OCI-M1 (cell line): ENCODE measurements at regions not wholly inside any gene's neighbourhood (a gene's known extent, or its start where the extent isn't known, plus 50 kb on each side); places are given as distances from the start of the nearest gene placed in this dataset.

Experiments used
- DNase-seq: peaks from one replicate; lab custom pipeline; 2025; lab: John Stamatoyannopoulos, UW

DNA sequence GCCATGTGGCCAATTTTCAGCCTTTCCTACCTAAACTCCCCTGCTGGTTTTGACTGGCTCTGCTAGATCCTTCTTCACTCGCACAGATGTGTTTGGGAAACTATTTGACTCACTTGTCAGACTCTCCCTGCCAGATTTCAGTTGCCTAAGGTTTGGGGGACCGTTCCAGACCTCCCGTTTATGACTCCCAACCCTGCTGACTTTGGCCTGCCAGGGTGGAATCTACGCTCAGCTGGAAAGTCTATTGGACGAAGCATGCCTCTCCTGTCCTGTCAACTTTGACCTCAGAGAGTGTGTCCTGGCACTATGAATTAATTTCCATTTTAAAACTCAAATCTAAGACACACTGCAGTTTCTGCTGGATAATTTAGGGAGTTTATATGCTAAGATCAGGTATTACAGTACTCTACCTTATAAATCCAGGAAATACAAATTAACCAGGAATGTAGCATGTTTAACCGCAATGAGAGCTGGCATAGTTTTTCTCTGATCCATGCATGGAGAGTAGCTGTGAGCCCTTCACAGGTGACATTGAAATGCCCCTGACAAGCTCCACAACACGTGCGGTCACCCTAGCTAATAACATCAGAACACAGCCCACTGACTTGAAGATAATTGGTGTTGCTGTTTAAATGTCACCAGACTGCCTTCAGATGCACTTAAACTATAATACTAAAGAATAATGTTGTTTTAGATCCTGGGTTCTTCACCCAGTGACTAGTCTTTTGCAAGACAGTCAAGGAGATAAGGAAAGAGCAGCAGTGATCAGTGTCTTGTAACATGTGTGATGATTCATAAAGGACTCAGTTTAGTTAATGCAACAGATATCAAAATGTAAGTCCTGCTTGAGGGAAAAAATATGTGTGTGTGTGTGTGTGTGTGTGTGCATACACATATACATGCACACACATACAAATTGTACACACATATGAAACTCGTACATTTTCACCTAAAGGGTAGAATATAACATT lies 223.0 kb upstream of the MCTP2 start:
- DNase-seq = no peak

DNA sequence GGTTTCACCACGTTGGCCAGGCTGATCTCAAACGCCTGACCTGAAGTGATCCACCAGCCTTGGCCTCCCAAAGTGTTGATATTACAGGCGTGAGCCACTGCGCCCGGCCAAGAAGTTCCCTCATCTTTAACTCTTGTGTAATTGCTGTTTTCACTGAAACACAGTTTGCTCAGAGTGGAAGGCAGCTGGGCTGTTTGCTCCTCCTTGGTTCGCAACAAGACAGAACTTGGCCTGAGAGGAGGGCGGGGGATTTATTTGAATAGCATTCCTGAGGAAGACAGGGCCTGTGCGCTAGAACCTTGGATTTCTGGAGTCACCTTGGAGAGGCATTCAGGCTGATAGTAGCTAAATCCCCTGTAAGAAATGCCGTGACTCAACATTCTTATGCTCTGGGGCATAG lies 226.7 kb upstream of the MCTP2 start:
- no peak for DNase-seq

DNA sequence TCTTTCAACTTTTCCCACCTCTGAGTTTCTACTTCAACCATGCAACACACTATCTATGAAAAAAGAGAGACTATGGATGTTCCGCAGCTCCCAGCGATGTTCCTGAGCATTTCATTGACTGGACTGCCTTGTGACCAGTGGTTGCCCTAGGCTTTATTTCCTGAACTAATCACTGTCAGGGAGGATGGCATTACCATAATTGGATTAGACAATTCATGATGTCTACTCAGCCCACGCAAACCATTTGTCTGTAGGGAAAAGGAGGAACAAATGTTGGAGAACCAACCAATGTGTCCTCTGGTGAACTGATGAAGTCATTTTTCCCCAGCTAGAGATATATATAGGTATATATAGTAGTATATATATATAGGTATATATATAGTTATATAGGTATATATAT lies 229.3 kb upstream of the MCTP2 start:
- no peak for DNase-seq

DNA sequence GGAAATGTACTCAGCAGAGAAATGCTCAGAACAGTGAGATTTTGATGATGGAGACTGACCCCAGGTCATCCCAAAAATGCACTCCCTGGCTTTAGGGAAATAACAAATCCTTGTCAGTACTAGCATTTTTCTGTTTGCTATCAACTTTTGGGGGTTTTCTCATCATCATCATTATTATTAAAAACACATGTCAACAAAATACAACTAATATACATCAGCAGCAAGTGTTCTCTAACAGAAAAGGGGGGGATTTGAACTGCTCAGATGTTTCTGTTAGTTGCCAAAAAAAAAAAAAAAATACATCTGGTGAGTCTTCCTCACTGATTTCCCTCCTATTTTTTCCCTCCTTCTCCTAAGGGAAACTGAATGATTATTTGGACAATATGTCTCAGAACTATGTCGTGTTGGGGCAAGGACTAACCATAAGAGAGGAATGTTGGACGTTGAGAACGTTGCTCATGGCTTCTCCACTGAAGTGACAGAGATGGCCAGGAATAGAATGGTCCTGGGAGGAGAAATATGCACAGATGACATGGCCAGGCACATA lies 230.0 kb upstream of the MCTP2 start:
- no peak for DNase-seq

DNA sequence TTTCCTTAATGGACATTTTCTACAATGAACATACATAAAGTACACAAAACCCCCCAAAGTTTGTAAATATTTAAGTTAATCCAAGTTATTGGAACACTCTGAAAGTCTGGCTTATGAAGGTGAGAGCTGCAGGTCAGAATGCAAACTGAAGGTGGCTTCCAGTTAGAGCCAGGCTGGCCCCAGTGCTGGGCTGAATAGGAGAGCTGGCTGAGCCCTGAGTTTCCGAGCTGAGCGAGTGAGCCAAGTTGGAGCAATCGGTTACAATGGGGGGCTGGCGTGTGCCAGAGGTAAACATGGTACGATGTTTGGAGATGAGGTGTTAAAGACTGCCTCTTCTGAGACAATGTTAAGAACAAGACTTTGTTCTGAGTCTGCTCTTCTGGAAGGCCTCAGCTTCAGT lies 230.8 kb upstream of the MCTP2 start:
- no peak for DNase-seq

DNA sequence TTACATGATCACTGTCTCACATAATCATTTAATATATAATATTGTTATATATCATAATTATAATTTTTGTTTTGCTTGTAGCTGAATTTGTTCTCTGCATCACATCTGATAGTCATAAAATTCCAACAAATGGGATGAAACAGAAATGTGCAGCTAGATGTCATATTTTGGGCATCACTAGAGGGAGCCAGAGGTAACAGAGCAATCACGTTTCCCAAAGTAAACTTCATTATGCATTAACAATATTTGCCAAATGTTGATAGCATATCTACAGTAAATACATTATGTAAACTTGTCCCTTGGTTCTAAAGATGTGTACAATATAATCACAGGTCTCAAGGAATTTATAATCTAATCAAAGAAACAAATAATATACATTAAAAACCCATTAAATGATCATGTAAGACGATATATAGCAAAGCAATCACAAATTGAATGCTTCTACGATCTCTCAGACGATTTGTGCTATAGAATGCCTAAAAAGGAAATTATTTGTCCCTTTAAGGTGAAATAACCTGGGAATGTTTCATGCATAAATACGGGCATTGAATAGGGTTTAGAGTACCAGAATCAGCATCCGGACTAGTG lies 234.2 kb upstream of the MCTP2 start:
- DNase-seq = peak; percentile 33

DNA sequence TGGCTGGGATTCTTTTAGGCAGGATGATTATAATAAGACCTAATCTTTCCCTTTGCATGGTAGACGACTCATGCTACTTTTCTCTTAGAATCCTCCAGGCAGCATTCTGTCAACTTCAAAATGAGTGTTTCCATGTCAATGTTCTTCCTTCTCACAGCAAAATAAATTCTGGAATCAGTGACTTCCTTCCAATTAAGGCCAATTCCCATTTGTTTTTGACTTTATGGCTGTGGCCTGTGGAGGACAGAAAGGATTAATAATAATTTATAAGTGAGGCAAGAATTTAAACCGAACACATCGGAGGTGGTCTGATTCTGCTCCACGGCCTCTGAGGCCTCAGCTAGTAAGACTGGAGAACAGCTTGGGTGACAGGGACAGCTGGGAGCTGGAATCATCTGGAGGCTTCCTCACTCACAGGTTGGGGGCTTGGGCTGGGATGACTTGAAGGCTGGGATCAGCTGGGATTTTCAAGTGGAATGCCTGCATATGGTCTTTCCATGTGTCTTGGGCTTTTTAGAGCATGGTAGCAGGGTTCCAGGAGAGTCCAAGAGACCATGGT lies 241.8 kb upstream of the MCTP2 start:
- DNase-seq = no peak

DNA sequence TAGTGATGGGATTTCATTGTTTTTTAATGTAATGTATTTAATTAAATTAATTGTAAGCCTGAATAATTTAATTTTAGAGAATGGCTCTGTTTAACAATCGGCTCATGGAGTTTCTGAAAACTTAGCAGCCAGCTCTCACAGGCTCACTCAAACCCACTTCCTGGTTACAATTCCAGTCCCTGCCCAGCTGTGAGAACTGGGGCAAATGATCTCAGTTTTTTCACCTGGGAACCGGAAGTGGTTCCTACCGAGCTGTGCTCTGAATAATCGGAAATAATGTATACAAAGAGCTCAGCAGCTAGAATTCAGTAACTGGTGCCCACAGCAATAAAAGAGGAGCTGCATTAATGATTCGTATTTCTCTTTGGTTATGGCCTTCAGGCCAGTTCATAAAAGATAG lies 244.3 kb upstream of the MCTP2 start:
- no peak for DNase-seq

DNA sequence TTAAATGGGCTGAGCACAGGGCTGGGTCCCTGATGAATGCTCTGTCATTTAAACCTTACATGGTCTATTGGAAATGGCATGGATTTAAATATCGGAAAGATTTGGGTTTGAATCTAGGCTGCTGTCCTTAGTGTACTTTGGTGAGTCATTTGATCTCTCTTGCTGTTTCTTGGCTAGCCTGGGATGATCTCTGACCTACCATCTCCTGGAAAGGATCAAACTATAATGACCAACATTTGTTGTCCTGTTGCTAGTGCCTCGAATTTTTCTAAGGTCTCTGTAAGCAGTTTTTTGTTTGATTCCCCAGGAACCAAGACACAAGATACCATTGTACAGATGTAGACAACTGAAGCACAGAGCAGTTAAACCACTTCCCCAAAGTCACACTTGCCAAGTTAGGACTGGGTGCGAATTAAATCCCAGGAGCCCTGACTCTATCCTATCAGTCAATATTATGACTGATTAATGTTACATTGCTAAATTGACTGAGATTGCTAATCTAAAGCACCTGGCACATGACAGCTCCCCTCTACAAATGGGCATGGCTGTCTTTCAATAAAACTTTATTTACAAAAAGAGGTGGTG lies 244.9 kb upstream of the MCTP2 start:
- no peak for DNase-seq

DNA sequence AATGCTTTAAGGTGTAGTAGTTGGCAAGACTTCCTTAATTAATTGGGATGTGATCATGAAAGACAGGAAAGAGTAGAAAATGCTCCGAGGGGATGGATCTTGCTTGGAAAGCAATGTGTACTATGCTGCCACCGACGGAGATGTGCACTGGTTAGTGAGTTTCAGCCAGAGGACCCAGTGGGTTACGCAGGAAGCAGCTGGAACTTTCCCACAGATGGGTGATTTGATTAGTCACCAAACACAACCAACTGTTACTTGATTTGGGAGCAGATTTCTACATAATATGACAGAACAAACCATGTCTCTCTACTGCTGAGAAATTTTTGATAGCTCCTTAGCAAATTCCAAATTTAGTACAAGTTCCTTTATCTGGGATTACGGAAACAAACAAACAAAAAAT lies 245.4 kb upstream of the MCTP2 start:
- no peak for DNase-seq

DNA sequence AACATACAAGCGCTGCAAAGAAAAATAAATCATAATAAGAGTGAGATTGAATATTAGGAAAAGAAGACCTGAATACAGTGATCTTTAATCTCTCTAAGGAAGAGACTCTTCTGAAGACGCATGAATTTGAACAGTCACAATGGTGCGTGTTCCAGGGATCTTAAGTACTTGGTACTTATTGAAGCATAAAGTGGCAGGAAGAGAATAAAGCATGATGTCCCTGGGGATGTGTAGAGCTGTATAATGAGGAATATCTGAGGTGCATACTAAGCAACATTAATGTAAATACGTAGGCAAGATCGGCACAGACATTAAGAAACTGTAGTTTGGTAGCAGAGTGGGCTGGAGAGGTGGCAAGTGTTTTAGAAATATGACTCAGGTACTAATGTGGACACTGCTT lies 246.2 kb upstream of the MCTP2 start:
- no peak for DNase-seq

DNA sequence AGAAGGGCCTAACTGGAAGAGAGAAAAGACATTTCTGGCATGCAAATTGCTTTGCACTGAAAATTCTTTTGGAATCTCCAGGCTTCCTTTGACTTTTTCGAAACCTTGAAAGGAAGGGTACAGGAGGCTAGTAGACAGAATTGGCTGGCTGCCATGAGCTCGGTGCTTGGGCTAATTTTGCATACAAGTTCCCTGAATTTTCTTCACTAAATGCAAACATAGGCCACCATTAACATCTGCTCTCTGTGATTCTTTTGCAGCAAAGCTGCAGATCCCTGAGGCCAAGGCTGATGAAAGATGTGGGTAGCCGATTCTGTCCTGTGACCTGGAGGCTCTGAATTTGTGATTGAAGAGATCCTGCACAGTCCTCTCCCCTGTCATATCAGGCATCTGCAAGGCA lies 247.8 kb upstream of the MCTP2 start:
- DNase-seq = no peak

DNA sequence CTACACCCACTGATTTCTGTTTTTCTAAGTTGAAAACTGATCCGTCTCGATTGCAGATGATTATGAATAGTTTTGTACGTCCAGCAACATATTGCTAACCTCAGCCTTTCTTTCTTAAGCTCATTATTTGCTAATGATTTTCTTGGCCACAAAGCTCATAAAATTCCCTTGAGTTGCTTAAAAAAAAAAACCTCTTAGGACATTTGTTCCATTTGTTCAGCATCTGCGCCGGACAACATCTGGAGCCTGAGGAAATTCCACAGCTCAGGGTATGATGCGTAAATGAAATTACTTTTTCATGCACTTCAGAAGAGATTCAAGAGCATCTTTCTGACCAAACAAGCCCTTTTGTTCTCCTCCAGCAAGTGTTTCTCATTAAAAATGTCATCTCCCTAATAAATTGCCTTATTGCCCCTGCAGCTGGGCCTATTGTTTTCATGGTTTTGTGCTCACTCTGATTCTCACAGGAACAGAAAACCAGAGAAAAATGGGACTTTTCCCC lies 249.1 kb upstream of the MCTP2 start:
- DNase-seq = no peak

DNA sequence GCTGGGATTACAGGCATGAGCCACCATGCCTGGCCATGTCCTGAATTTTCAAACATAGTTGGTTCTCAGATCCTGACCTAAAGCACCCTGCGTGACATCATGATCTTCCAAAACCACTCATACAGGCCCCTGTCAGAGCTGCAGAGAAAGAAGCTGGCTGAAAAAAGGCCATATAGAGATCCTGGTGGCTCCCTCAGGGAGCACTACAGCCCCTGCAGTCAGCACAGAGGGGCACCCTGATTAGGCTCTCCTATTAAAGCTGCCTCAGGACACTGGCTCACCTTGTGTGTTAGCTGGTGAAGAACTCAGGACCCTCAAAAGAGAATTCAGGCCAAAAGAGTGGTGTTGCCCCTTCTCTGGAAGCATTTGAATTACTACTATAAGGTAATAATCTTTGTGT lies 249.7 kb upstream of the MCTP2 start:
- no peak for DNase-seq

DNA sequence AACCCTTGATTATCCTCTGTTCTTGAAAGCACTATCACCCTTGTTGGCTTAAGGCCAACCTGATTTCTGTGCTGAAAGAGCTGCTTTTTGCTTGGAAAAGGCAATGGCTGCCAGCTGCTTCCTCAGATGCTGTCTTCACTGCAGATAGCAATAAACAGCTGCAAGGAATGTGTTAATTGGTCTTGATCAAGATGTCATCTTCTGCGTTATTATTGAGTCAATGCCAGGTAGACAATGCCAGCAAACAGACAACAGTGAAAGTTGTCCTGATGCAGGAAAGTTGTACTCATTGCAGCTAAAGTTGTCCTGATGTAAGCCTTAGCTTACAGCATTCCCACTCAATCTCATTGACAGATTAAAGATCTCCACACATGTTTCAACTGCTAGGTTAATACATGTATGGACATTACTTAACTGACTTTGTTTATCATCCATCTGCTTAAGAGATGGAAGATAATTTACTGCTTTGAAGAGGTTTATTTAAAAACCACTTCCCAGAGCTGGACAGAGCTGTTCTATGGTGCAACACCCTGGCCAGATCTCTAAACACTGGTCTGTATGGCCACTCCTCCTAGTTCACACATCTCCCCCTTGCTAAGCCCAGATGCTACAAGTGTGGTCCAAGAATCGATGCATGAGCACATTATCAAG lies 251.0 kb upstream of the MCTP2 start:
- no peak for DNase-seq

DNA sequence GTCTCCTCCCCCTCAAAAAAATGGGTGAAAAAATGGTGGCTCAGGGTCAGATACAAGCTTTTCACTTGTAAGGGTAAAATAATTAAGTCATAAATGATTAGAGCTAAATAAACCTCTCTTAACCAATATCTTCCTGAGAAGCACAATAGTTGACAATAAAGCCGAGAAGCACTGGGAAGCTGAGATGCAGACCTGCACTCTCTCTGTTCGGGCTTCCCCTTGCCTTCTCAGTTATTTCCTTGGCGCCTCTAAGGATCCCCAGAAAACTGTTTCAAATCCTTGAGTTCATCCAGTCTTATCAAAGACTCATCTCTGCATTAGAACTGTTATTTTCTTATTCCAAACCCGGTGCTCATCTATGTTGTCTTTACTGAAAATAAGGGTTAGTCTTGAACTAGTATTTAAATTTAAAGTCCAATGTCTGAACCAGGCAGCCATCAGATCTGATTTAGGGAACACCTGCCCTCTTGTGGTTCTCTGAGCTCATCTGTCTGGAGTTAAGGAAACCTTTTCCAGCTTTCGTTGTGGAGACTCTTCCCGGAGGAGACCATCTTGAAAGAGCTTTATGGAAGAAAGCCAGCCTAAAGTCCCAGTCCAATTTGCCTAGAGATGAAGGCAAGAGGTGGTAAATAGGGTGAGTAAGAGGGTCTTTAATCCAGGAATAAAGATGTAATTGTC lies 256.4 kb upstream of the MCTP2 start:
- DNase-seq = peak; percentile 14

DNA sequence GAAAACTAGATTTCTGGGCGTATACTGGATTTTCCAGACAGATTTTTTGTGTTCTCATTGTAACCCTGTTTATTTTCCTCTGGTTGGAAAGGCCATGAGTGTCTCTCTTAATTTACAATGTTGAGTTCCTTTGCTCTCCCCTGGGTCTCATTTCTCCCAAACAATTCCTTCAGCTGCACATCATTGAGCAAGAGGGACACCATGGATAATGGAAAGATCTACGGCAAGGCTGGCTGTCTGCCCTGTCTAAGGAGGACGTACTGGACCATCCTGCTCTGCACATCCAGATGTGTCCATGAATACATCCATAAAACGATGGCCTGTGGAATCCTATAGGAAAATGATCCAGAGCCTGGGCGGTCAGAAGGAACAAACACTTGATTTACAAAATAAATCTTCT lies 258.1 kb upstream of the MCTP2 start:
- no peak for DNase-seq

DNA sequence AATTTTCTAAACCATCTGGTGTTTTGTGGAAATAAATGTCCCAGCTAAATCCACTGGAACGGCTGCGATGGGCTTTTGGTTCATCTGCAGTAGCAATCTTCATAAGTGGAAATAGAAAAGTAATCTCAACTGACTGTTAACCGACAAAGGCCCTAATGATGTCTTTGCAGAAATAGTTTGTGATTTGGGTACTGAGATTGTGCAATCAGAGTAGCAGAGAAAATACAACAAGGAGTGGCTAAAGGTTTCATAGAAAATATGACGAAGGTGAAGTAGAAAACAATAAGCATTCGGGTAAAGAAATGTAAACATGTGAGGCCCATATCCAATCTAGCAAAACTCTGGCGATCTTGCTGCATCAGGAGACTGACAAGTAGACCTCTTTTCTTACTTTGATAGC lies 262.6 kb upstream of the MCTP2 start:
- no peak for DNase-seq

DNA sequence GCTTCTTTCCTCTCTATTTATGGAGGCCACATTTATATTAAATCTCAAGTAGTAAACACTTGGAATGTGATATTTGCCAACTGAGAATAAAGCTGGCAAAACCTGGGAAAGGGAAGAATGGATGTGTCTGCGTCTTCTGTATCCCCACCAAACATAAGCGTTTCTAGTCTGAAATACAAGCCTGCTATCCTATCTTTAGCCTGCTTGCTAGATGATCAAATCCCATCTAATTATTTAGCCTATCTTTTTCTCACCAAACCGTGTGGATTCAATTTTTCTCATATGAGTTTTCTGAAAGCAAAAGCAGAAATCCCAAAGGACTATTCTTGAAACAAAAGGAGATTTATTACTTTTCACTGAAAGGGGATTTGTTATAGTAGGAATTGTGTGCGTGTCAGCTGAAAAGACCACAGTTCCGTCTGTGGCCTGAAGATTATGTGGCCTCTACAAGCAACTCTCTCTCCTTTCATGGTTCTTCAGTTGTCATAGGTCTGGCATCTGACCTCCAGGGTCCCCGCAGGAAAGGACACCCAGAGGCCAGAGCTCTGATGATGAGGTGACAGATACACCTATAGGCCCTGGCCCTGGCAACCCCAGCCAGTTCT lies 266.0 kb upstream of the MCTP2 start:
- DNase-seq = no peak

DNA sequence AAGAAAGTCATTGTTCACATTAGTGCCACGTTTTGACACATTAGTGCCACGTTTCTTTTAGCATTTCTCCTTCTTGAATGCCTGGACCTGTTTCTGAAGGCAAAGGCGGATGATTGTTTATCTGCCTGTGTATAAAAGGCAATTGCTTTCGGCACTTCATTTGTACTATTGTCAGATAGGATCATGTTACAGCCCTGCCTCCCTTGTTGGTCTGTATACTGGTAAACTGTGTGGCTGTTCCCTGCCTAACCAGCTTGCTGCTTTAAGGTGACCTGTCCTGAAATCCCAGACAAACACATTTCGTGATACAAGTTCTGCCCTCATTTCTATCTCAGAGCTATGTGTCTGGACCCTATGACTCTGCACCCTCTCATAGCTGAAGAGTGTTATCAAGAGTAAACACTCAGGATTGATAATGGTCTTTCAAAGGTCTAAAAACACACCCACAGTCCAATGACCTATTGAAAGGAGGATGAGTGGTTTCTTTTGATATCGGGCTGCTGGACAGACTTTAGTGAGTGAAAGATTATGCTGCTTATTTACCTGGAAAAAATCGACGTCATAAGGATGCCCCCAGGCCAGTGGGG lies 276.3 kb upstream of the MCTP2 start:
- DNase-seq = peak; percentile 16

DNA sequence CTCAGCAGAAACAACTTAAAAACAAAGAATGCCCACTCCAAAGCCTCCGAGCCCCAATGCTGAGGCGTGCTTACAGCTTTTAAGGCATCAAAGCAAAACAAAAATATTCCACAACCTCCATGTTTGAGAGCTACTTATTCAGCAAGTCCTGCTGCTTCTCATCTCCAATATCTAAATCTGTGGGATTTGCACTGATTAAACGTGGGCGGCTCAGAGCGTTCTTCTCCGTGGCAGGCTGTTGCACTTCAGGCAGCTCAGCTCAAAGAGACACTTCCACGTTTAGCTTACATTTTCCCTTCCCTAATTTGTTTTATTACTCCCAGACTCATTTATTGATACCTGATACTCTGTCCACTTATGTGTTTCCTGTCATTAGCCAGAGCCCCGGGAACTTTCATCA lies 282.6 kb upstream of the MCTP2 start:
- DNase-seq = no peak
